Chondrocyte (in vitro differentiated cells): ENCODE measurements at regions not wholly inside any gene's neighbourhood (a gene's known extent, or its start where the extent isn't known, plus 50 kb on each side); places are given as distances from the start of the nearest gene placed in this dataset.

Experiments
- DNase-seq: peaks from one replicate; pipeline ENCODE4 v3.0.0; 2021; ENCODE audit warnings: mixed read lengths, low spot score
- H3K27ac Mint-ChIP-seq: one replicate; pipeline ENCODE4 v1.8.0; 2021; ENCODE audit warnings: mild to moderate bottlenecking, moderate library complexity, mixed read lengths; ENCODE audit not compliant: unreplicated experiment
- H3K27me3 Mint-ChIP-seq: 2 replicates; pipeline ENCODE4 v1.8.0; 2021; ENCODE audit warnings: low read depth, mixed read lengths
- H3K36me3 Mint-ChIP-seq: 2 replicates; pipeline ENCODE4 v1.8.0; 2021; ENCODE audit warnings: low read depth, mixed read lengths
- H3K4me1 Mint-ChIP-seq: 2 replicates; pipeline ENCODE4 v1.8.0; 2021; ENCODE audit warnings: low read depth, mild to moderate bottlenecking, mixed read lengths
- H3K4me3 Mint-ChIP-seq: one replicate; pipeline ENCODE4 v1.8.0; 2021; ENCODE audit warnings: mild to moderate bottlenecking, moderate library complexity, mixed read lengths; ENCODE audit not compliant: unreplicated experiment
- H3K9me3 Mint-ChIP-seq: 2 replicates; pipeline ENCODE4 v1.8.0; 2021; ENCODE audit warnings: low read depth, mixed read lengths
- CTCF ChIP-seq: fragments of 200-600 bp; sonication (generic); IDR thresholded peaks from 2 replicates; pipeline ENCODE4 v1.5.0; 2021; ENCODE audit warnings: antibody characterized with exemption, mild to moderate bottlenecking, moderate library complexity

GRCh38 chr1:227424953-227425352 lies 106.7 kb upstream of the CDC42BPA start:
- no peak for DNase-seq
- no peak overlapping the region for H3K27ac Mint-ChIP-seq
- no peaks in the 10 kb centered on the region for H3K36me3 Mint-ChIP-seq
- TF ChIP-seq CTCF: no peak
- H3K27me3 Mint-ChIP-seq: no peaks in the 10 kb centered on the region
- H3K4me1 Mint-ChIP-seq: peaks cover 47% of the 10 kb centered on the region
- no peak overlapping the region for H3K4me3 Mint-ChIP-seq
- H3K9me3 Mint-ChIP-seq: peaks cover 3% of the 10 kb centered on the region

GRCh38 chr1:227424159-227424680 lies 105.9 kb upstream of the CDC42BPA start:
- Mint-ChIP-seq H3K36me3 (no peaks in the 10 kb centered on the region), H3K27me3 (no peaks in the 10 kb centered on the region), H3K4me3 (no peak overlapping the region), H3K9me3 (peaks cover 3% of the 10 kb centered on the region), H3K27ac (peak overlapping the region; percentile 57), H3K4me1 (peaks cover 40% of the 10 kb centered on the region)
- TF ChIP-seq CTCF: no peak
- DNase-seq: no peak

GRCh38 chr1:227422581-227422980 lies 104.3 kb upstream of the CDC42BPA start:
- H3K36me3 Mint-ChIP-seq: no peaks in the 10 kb centered on the region
- H3K4me3 Mint-ChIP-seq: no peak overlapping the region
- no peak for TF ChIP-seq CTCF

GRCh38 chr1:227420147-227420546 lies 101.9 kb upstream of the CDC42BPA start:
- no peak for DNase-seq
- Mint-ChIP-seq H3K27ac (no peak overlapping the region), H3K27me3 (no peaks in the 10 kb centered on the region), H3K4me1 (peaks cover 47% of the 10 kb centered on the region), H3K4me3 (no peak overlapping the region), H3K36me3 (no peaks in the 10 kb centered on the region), H3K9me3 (no peaks in the 10 kb centered on the region)
- no peak for TF ChIP-seq CTCF

More at GRCh38 chr1:227422581-227422980, 104.3 kb upstream of the CDC42BPA start:
- H3K4me1 Mint-ChIP-seq: peaks cover 31% of the 10 kb centered on the region
- H3K27me3 Mint-ChIP-seq: no peaks in the 10 kb centered on the region
- no peak overlapping the region for H3K27ac Mint-ChIP-seq
- DNase-seq: no peak
- H3K9me3 Mint-ChIP-seq: peaks cover 3% of the 10 kb centered on the region

- H3K4me1 Mint-ChIP-seq: peaks cover 39% of the 10 kb centered on the region
- no peak overlapping the region for H3K27ac Mint-ChIP-seq
- H3K4me3 Mint-ChIP-seq: no peak overlapping the region
- H3K9me3 Mint-ChIP-seq: no peaks in the 10 kb centered on the region
- TF ChIP-seq CTCF: no peak
- no peaks in the 10 kb centered on the region for H3K27me3 Mint-ChIP-seq
- no peak for DNase-seq
- no peaks in the 10 kb centered on the region for H3K36me3 Mint-ChIP-seq
These were observed 99.6 kb upstream of the CDC42BPA start for GRCh38 chr1:227417756-227418480.
